ENCODE measurements at regions not wholly inside any gene's neighbourhood (a gene's known extent, or its start where the extent isn't known, plus 50 kb on each side); places are given as distances from the start of the nearest gene placed in this dataset.
"Not testable (repeated sequence)": the region's sequence is repeated elsewhere in the genome, so short reads cannot be mapped to it uniquely, and the experiment has no call there.

- FAIRE-seq (no peak), DNase-seq (ENCODE audit: insufficient read length, low spot score) (no peak)
- TF ChIP-seq SPI1 (IDR thresholded peaks at IDR 0.05; ENCODE audit: low read depth, low read length) (no peak), POU2F2 (IDR thresholded peaks at IDR 0.05; ENCODE audit: low read depth, low read length) (no peak), POLR2AphosphoS5 (IDR thresholded peaks at IDR 0.05; ENCODE audit: low read depth, low read length) (no peak), TAF1 (IDR thresholded peaks at IDR 0.05; ENCODE audit: low read depth, low read length) (no peak), POLR2A (IDR thresholded peaks at IDR 0.05; ENCODE audit: low read depth, low read length) (no peak)
These were observed 152.8 kb upstream of the CTAGE1 start for GRCh38 chr18:22570492-22570891.

GRCh38 chr18:22572341-22572740 lies 154.6 kb upstream of the CTAGE1 start:
- TF ChIP-seq POU2F2 (IDR thresholded peaks at IDR 0.05; ENCODE audit: low read depth, low read length) (no peak), TAF1 (IDR thresholded peaks at IDR 0.05; ENCODE audit: low read depth, low read length) (no peak), POLR2A (IDR thresholded peaks at IDR 0.05; ENCODE audit: low read depth, low read length) (no peak), PAX5 (IDR thresholded peaks at IDR 0.05; ENCODE audit: insufficient read depth, low read length, severe bottlenecking) (no peak), SPI1 (IDR thresholded peaks at IDR 0.05; ENCODE audit: low read depth, low read length) (no peak), POLR2AphosphoS5 (IDR thresholded peaks at IDR 0.05; ENCODE audit: low read depth, low read length) (no peak)
- FAIRE-seq (no peak), DNase-seq (ENCODE audit: insufficient read length, low spot score) (no peak)

GRCh38 chr18:22579271-22579670 lies 161.6 kb upstream of the CTAGE1 start:
- no peak for DNase-seq (ENCODE audit: insufficient read length, low spot score)
- FAIRE-seq = no peak
- no peak for TF ChIP-seq POU2F2 (IDR thresholded peaks at IDR 0.05; ENCODE audit: low read depth, low read length)
- no peak for TF ChIP-seq SPI1 (IDR thresholded peaks at IDR 0.05; ENCODE audit: low read depth, low read length)
- TF ChIP-seq PAX5 (IDR thresholded peaks at IDR 0.05; ENCODE audit: insufficient read depth, low read length, severe bottlenecking) = no peak
- TF ChIP-seq POLR2AphosphoS5 (IDR thresholded peaks at IDR 0.05; ENCODE audit: low read depth, low read length) = no peak
- no peak for TF ChIP-seq POLR2A (IDR thresholded peaks at IDR 0.05; ENCODE audit: low read depth, low read length)
- TF ChIP-seq TAF1 (IDR thresholded peaks at IDR 0.05; ENCODE audit: low read depth, low read length) = no peak

GRCh38 chr18:22585333-22585732 lies 167.6 kb upstream of the CTAGE1 start:
- DNase-seq (ENCODE audit: insufficient read length, low spot score) = no peak
- FAIRE-seq = no peak
- TF ChIP-seq POLR2A (IDR thresholded peaks at IDR 0.05; ENCODE audit: low read depth, low read length) (no peak), POLR2AphosphoS5 (IDR thresholded peaks at IDR 0.05; ENCODE audit: low read depth, low read length) (no peak), POU2F2 (IDR thresholded peaks at IDR 0.05; ENCODE audit: low read depth, low read length) (no peak), TAF1 (IDR thresholded peaks at IDR 0.05; ENCODE audit: low read depth, low read length) (no peak), SPI1 (IDR thresholded peaks at IDR 0.05; ENCODE audit: low read depth, low read length) (no peak), PAX5 (IDR thresholded peaks at IDR 0.05; ENCODE audit: insufficient read depth, low read length, severe bottlenecking) (no peak)

GRCh38 chr18:22585821-22586220 lies 168.1 kb upstream of the CTAGE1 start:
- TF ChIP-seq POLR2A (IDR thresholded peaks at IDR 0.05; ENCODE audit: low read depth, low read length) (no peak), TAF1 (IDR thresholded peaks at IDR 0.05; ENCODE audit: low read depth, low read length) (no peak), POLR2AphosphoS5 (IDR thresholded peaks at IDR 0.05; ENCODE audit: low read depth, low read length) (no peak), SPI1 (IDR thresholded peaks at IDR 0.05; ENCODE audit: low read depth, low read length) (no peak), PAX5 (IDR thresholded peaks at IDR 0.05; ENCODE audit: insufficient read depth, low read length, severe bottlenecking) (no peak), POU2F2 (IDR thresholded peaks at IDR 0.05; ENCODE audit: low read depth, low read length) (no peak)
- FAIRE-seq = no peak
- no peak for DNase-seq (ENCODE audit: insufficient read length, low spot score)

- no peak for TF ChIP-seq POLR2AphosphoS5 (IDR thresholded peaks at IDR 0.05; ENCODE audit: low read depth, low read length)
- no peak for TF ChIP-seq SPI1 (IDR thresholded peaks at IDR 0.05; ENCODE audit: low read depth, low read length)
- no peak for TF ChIP-seq POLR2A (IDR thresholded peaks at IDR 0.05; ENCODE audit: low read depth, low read length)
- TF ChIP-seq PAX5 (IDR thresholded peaks at IDR 0.05; ENCODE audit: insufficient read depth, low read length, severe bottlenecking) = no peak
- no peak for TF ChIP-seq TAF1 (IDR thresholded peaks at IDR 0.05; ENCODE audit: low read depth, low read length)
- TF ChIP-seq POU2F2 (IDR thresholded peaks at IDR 0.05; ENCODE audit: low read depth, low read length) = no peak
- DNase-seq (ENCODE audit: insufficient read length, low spot score) = no peak
- no peak for FAIRE-seq
These were observed 173.5 kb upstream of the CTAGE1 start for GRCh38 chr18:22591222-22591621.

- FAIRE-seq (no peak), DNase-seq (ENCODE audit: insufficient read length, low spot score) (no peak)
- no peak for TF ChIP-seq PAX5 (IDR thresholded peaks at IDR 0.05; ENCODE audit: insufficient read depth, low read length, severe bottlenecking)
- no peak for TF ChIP-seq POU2F2 (IDR thresholded peaks at IDR 0.05; ENCODE audit: low read depth, low read length)
- no peak for TF ChIP-seq TAF1 (IDR thresholded peaks at IDR 0.05; ENCODE audit: low read depth, low read length)
These were observed 176.5 kb upstream of the CTAGE1 start for GRCh38 chr18:22594155-22594690.

GRCh38 chr18:22601481-22601880 lies 183.8 kb upstream of the CTAGE1 start:
- DNase-seq (ENCODE audit: insufficient read length, low spot score) (no peak), FAIRE-seq (no peak)
- no peak for TF ChIP-seq POLR2A (IDR thresholded peaks at IDR 0.05; ENCODE audit: low read depth, low read length)
- no peak for TF ChIP-seq PAX5 (IDR thresholded peaks at IDR 0.05; ENCODE audit: insufficient read depth, low read length, severe bottlenecking)
- no peak for TF ChIP-seq TAF1 (IDR thresholded peaks at IDR 0.05; ENCODE audit: low read depth, low read length)
- TF ChIP-seq POU2F2 (IDR thresholded peaks at IDR 0.05; ENCODE audit: low read depth, low read length) = no peak
- TF ChIP-seq SPI1 (IDR thresholded peaks at IDR 0.05; ENCODE audit: low read depth, low read length) = no peak
- TF ChIP-seq POLR2AphosphoS5 (IDR thresholded peaks at IDR 0.05; ENCODE audit: low read depth, low read length) = no peak

- not testable (repeated sequence) for FAIRE-seq
These were observed 184.7 kb upstream of the CTAGE1 start for GRCh38 chr18:22602456-22602855.

GRCh38 chr18:22603902-22604301 lies 186.2 kb upstream of the CTAGE1 start:
- no peak for DNase-seq (ENCODE audit: insufficient read length, low spot score)
- FAIRE-seq = no peak
- no peak for TF ChIP-seq PAX5 (IDR thresholded peaks at IDR 0.05; ENCODE audit: insufficient read depth, low read length, severe bottlenecking)
- TF ChIP-seq SPI1 (IDR thresholded peaks at IDR 0.05; ENCODE audit: low read depth, low read length) = no peak
- no peak for TF ChIP-seq POLR2A (IDR thresholded peaks at IDR 0.05; ENCODE audit: low read depth, low read length)
- TF ChIP-seq TAF1 (IDR thresholded peaks at IDR 0.05; ENCODE audit: low read depth, low read length) = no peak
- TF ChIP-seq POU2F2 (IDR thresholded peaks at IDR 0.05; ENCODE audit: low read depth, low read length) = no peak
- TF ChIP-seq POLR2AphosphoS5 (IDR thresholded peaks at IDR 0.05; ENCODE audit: low read depth, low read length) = no peak

More at GRCh38 chr18:22602456-22602855, 184.7 kb upstream of the CTAGE1 start:
- DNase-seq (ENCODE audit: insufficient read length, low spot score) = not testable (repeated sequence)
